ENCODE measurements at regions not wholly inside any gene's neighbourhood (a gene's known extent, or its start where the extent isn't known, plus 50 kb on each side); places are given as distances from the start of the nearest gene placed in this dataset.

DNA sequence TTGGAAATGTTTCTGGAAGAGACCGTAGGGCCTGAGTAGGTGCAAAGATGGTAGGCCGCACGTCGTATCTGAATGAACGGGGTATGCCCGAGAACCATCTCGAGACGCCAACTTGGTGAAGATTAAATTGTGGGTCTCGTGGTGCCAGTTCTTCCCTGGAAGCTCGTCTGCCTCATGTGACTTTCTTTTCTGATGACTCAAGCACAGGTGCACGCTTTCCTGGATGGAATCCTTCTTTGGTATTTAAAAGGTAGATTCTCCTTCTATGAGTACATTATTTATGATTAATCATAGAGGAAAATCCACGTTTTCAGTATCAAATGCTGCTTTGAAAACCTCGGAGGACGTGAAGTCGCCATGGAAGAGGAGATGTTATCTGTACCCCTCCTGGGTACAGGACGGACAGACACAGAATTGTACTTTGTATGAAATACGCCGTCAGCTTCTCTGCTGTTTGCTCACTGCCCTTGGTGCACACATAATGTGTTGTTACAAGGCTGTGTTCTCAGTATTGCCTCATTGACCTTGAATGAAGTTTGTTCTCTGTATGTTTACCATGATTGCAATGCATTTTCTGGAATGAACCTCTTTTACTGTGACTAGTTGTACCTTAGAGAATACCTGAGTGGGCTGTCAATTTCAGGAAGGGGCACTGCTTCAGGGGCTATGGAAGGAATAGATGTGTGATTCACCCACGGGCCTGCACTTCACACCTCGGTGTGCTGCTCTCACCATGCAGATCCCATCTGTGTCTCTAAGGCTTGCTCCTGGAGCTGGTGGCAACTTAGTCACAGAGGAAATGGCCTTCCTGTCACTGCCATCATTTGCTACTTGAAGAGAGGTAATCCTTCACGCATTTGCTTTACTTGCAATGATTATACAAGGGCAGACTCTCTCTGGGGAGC lies 137.3 kb upstream of the RTL1 start (continued):
- TF ChIP-seq PRDM4 (CRISPR knock-in tag; IDR thresholded peaks at IDR 0.05; ENCODE audit: borderline replicate concordance) (no peak), ZNF20 (CRISPR knock-in tag; IDR thresholded peaks at IDR 0.05) (no peak), NBN (conservative IDR thresholded peaks at IDR 0.05) (no peak), ZNF124 (CRISPR knock-in tag; IDR thresholded peaks at IDR 0.05) (0 out of 2 replicates have a peak, but pooled peaks have one; percentile 66), RFX1 (IDR thresholded peaks at IDR 0.05) (no peak), ZNF280B (CRISPR knock-in tag; IDR thresholded peaks at IDR 0.05; ENCODE audit: borderline replicate concordance) (no peak), PRPF4 (IDR thresholded peaks at IDR 0.05; ENCODE audit: low read depth, low read length, poor library complexity, severe bottlenecking) (no peak), AGO2 (optimal IDR thresholded peaks at IDR 0.05; ENCODE audit: low read depth, low read length) (no peak), SALL1 (CRISPR knock-in tag; IDR thresholded peaks at IDR 0.05) (peak; percentile 52; the same call in 1 of the 2 replicates), ZNF263 (CRISPR knock-in tag; IDR thresholded peaks at IDR 0.05) (no peak), IRF1 (CRISPR knock-in tag; IDR thresholded peaks at IDR 0.05; ENCODE audit: low read depth) (no peak), AKAP8 (CRISPR knock-in tag; IDR thresholded peaks at IDR 0.05) (no peak), ZNF160 (CRISPR knock-in tag; IDR thresholded peaks at IDR 0.05) (no peak), ZFYVE20 (CRISPR knock-in tag; IDR thresholded peaks at IDR 0.05; ENCODE audit: borderline replicate concordance, low read depth) (no peak), SOX5 (CRISPR knock-in tag; IDR thresholded peaks at IDR 0.05; ENCODE audit: borderline replicate concordance) (peak; percentile 90), SNAI1 (CRISPR knock-in tag; IDR thresholded peaks at IDR 0.05; ENCODE audit: borderline replicate concordance) (no peak), ZNF17 (CRISPR knock-in tag; IDR thresholded peaks at IDR 0.05) (no peak), TBP (CRISPR knock-in tag; IDR thresholded peaks at IDR 0.05) (no peak), ZNF790 (CRISPR knock-in tag; IDR thresholded peaks at IDR 0.05; ENCODE audit: borderline replicate concordance) (no peak)
- TF ChIP-seq, protein P1, sequence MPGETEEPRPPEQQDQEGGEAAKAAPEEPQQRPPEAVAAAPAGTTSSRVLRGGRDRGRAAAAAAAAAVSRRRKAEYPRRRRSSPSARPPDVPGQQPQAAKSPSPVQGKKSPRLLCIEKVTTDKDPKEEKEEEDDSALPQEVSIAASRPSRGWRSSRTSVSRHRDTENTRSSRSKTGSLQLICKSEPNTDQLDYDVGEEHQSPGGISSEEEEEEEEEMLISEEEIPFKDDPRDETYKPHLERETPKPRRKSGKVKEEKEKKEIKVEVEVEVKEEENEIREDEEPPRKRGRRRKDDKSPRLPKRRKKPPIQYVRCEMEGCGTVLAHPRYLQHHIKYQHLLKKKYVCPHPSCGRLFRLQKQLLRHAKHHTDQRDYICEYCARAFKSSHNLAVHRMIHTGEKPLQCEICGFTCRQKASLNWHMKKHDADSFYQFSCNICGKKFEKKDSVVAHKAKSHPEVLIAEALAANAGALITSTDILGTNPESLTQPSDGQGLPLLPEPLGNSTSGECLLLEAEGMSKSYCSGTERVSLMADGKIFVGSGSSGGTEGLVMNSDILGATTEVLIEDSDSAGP (CRISPR knock-in tag; IDR thresholded peaks at IDR 0.05; ENCODE audit: borderline replicate concordance): no peak; the same call in 1 of the 2 replicates
- TF ChIP-seq, protein P2, sequence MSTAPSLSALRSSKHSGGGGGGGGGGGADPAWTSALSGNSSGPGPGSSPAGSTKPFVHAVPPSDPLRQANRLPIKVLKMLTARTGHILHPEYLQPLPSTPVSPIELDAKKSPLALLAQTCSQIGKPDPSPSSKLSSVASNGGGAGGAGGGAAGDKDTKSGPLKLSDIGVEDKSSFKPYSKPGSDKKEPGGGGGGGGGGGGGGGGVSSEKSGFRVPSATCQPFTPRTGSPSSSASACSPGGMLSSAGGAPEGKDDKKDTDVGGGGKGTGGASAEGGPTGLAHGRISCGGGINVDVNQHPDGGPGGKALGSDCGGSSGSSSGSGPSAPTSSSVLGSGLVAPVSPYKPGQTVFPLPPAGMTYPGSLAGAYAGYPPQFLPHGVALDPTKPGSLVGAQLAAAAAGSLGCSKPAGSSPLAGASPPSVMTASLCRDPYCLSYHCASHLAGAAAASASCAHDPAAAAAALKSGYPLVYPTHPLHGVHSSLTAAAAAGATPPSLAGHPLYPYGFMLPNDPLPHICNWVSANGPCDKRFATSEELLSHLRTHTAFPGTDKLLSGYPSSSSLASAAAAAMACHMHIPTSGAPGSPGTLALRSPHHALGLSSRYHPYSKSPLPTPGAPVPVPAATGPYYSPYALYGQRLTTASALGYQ (CRISPR knock-in tag; IDR thresholded peaks at IDR 0.05): peak; percentile 98
